B cell (primary cell): ENCODE measurements at regions not wholly inside any gene's neighbourhood (a gene's known extent, or its start where the extent isn't known, plus 50 kb on each side); places are given as distances from the start of the nearest gene placed in this dataset.

Experiments
- EZH2 ChIP-seq: IDR thresholded peaks from 2 replicates; pipeline ENCODE4 v1.6.1; 2012; ENCODE audit warnings: borderline replicate concordance, low read depth, mild to moderate bottlenecking, moderate library complexity, low read length; ENCODE audit not compliant: insufficient read depth, poor library complexity, severe bottlenecking
- TF ChIP-seq, protein P1 (sequence below): fragments of 200-600 bp; IDR thresholded peaks from one replicate; pipeline ENCODE4 v1.8.0; 2022; ENCODE audit warnings: antibody characterized with exemption, mild to moderate bottlenecking

GRCh38 chr5:21236104-21236503, 1248.1 kb upstream of the CDH18 start:
- TF ChIP-seq EZH2 = no peak
- TF ChIP-seq, protein P1, sequence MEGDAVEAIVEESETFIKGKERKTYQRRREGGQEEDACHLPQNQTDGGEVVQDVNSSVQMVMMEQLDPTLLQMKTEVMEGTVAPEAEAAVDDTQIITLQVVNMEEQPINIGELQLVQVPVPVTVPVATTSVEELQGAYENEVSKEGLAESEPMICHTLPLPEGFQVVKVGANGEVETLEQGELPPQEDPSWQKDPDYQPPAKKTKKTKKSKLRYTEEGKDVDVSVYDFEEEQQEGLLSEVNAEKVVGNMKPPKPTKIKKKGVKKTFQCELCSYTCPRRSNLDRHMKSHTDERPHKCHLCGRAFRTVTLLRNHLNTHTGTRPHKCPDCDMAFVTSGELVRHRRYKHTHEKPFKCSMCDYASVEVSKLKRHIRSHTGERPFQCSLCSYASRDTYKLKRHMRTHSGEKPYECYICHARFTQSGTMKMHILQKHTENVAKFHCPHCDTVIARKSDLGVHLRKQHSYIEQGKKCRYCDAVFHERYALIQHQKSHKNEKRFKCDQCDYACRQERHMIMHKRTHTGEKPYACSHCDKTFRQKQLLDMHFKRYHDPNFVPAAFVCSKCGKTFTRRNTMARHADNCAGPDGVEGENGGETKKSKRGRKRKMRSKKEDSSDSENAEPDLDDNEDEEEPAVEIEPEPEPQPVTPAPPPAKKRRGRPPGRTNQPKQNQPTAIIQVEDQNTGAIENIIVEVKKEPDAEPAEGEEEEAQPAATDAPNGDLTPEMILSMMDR = no peak
